T-cell (primary cell): ENCODE measurements at regions not wholly inside any gene's neighbourhood (a gene's known extent, or its start where the extent isn't known, plus 50 kb on each side); places are given as distances from the start of the nearest gene placed in this dataset.

ENCODE experiments used
- ATAC-seq, 4 experiments: fragments of 200-7000 bp in 3 of 4; fragments of 150-1000 bp in 1 of 4; cut with Tn5 transposase; replicated peaks in 1 of 4; 1 replicate in 3 of 4; 2 replicates in 1 of 4; pipeline ENCODE4 v1.10.0; 2021; ENCODE audit warnings: moderate library complexity in 3 of 4, mild to moderate bottlenecking in 2 of 4, moderate number of reproducible peaks in 1 of 4
- CTCF ChIA-PET, 2 donors: fragments of 300-600 bp; sonication (Branson Sonifier 250); formaldehyde crosslinking; loops; one replicate each; lab custom pipeline; 2022; ENCODE audit warnings: antibody characterized with exemption in 2 of 2; lab: Charles Lee
- POLR2A ChIA-PET, 2 donors: fragments of 300-600 bp; sonication (Branson Sonifier 250); formaldehyde crosslinking; loops; one replicate each; lab custom pipeline; 2022; ENCODE audit warnings: antibody characterized with exemption in 2 of 2; lab: Charles Lee
- DNase-seq, 35 experiments: peaks; one replicate each; pipeline versions ENCODE4 v3.0.0 to v3.0.0-alpha.2; 2013 to 2023
- H3K27ac ChIP-seq: one replicate; pipeline ENCODE4 v1.5.1; 2013; ENCODE audit warnings: low read length
- H3K27me3 ChIP-seq, 2 experiments: replicated peaks in 1 of 2; 1 replicate in 1 of 2; 2 replicates in 1 of 2; pipeline versions ENCODE4 v1.6.1 to v1.7.0; 2013; ENCODE audit warnings: low read length in 1 of 2, mixed read lengths in 1 of 2; ENCODE audit not compliant: control insufficient read depth in 2 of 2, insufficient read depth in 2 of 2; ENCODE audit errors: extremely low read depth in 1 of 2
- H3K36me3 ChIP-seq, 2 donors: 1 replicate in 1 of 2; 2 replicates in 1 of 2; pipeline versions ENCODE4 v1.6.1 to v1.7.0; 2013; ENCODE audit warnings: low read length in 1 of 2; ENCODE audit not compliant: control insufficient read depth in 2 of 2, insufficient read depth in 1 of 2; ENCODE audit errors: extremely low read depth in 1 of 2
- H3K4me1 ChIP-seq, 2 experiments: 1 replicate in 1 of 2; 2 replicates in 1 of 2; pipeline versions ENCODE4 v1.6.1 to v1.7.0; 2013; ENCODE audit warnings: low read length in 2 of 2, mixed read lengths in 1 of 2; ENCODE audit not compliant: insufficient read depth in 2 of 2, control insufficient read depth in 1 of 2; ENCODE audit errors: extremely low read depth in 1 of 2
- H3K4me3 ChIP-seq, 2 donors: 1 replicate in 1 of 2; 2 replicates in 1 of 2; pipeline versions ENCODE4 v1.5.1 to v1.7.0; 2013; ENCODE audit warnings: mild to moderate bottlenecking in 2 of 2, low read length in 1 of 2, moderate library complexity in 1 of 2; ENCODE audit not compliant: control insufficient read depth in 1 of 2; ENCODE audit errors: extremely low read depth in 1 of 2
- H3K9me3 ChIP-seq: 2 replicates; pipeline ENCODE4 v1.7.0; 2013
- H3K27ac Mint-ChIP-seq, 2 donors: one replicate each; pipeline ENCODE4 v1.8.0; 2020 to 2021; ENCODE audit warnings: mild to moderate bottlenecking in 2 of 2, mixed read lengths in 2 of 2
- H3K27me3 Mint-ChIP-seq, 2 donors: one replicate each; pipeline ENCODE4 v1.8.0; 2021 to 2022; ENCODE audit warnings: mixed read lengths in 2 of 2
- H3K36me3 Mint-ChIP-seq: one replicate; pipeline ENCODE4 v1.8.0; 2021; ENCODE audit warnings: mixed read lengths
- H3K4me1 Mint-ChIP-seq, 3 donors: one replicate each; pipeline ENCODE4 v1.8.0; 2020 to 2022; ENCODE audit warnings: mixed read lengths in 3 of 3, mild to moderate bottlenecking in 1 of 3
- H3K4me3 Mint-ChIP-seq, 3 donors: one replicate each; pipeline ENCODE4 v1.8.0; 2020 to 2022; ENCODE audit warnings: mild to moderate bottlenecking in 3 of 3, mixed read lengths in 3 of 3, moderate library complexity in 3 of 3
- H3K9me3 Mint-ChIP-seq, 3 donors: one replicate each; pipeline ENCODE4 v1.8.0; 2020 to 2022; ENCODE audit warnings: mixed read lengths in 3 of 3
- WGBS: methylation state at CpG from one replicate; pipeline ENCODE4 v1.1.5; 2013; ENCODE audit warnings: missing lambda C conversion rate; ENCODE audit not compliant: insufficient coverage; 5-methylcytosine and 5-hydroxymethylcytosine counted together

- Mint-ChIP-seq H3K36me3 (no peaks in the 10 kb centered on the region), H3K4me3 (no peak overlapping the region), H3K4me1 (no peaks in the 10 kb centered on the region), H3K27me3 (no peaks in the 10 kb centered on the region), H3K27ac (no peak overlapping the region), H3K9me3 (peaks cover 3 to 11% (median 5%) of the 10 kb centered on the region in 3 donors)
- DNase-seq (no peak), ATAC-seq (no peak)
- Histone ChIP-seq H3K27me3 (no peaks in the 10 kb centered on the region), H3K36me3 (no peaks in the 10 kb centered on the region), H3K4me3 (no peak overlapping the region), H3K9me3 (no peaks in the 10 kb centered on the region), H3K27ac (no peak overlapping the region), H3K4me1 (no peaks in the 10 kb centered on the region)
- 100% methylated on average over 1 of the region's 4 CpGs for WGBS
- POLR2A ChIA-PET: no interaction called here
- CTCF ChIA-PET: no interaction called here
Observed at GRCh38 chr10:53134050-53134449, 361.5 kb upstream of the MBL2 start.

- DNase-seq: no peak
- H3K27me3 ChIP-seq: no peaks in the 10 kb centered on the region
- no peak overlapping the region for H3K4me3 Mint-ChIP-seq
Observed at GRCh38 chr10:53130337-53130736, 357.8 kb upstream of the MBL2 start.

GRCh38 chr10:53127686-53128085 is 355.1 kb upstream of the MBL2 start:
- no CpG with 5 or more reads among the region's 4 CpGs for WGBS
- ChIA-PET POLR2A (no interaction called here), CTCF (no interaction called here)
- Histone ChIP-seq H3K4me3 (no peak overlapping the region), H3K27me3 (no peaks in the 10 kb centered on the region), H3K9me3 (no peaks in the 10 kb centered on the region), H3K4me1 (no peaks in the 10 kb centered on the region), H3K36me3 (no peaks in the 10 kb centered on the region), H3K27ac (no peak overlapping the region)
- Mint-ChIP-seq H3K27ac (no peak overlapping the region), H3K36me3 (no peaks in the 10 kb centered on the region), H3K9me3 (peaks cover 9 to 11% (median 10%) of the 10 kb centered on the region in 3 donors), H3K4me1 (no peaks in the 10 kb centered on the region), H3K27me3 (no peaks in the 10 kb centered on the region), H3K4me3 (no peak overlapping the region)
- DNase-seq: no peak
- no peak for ATAC-seq

More at GRCh38 chr10:53130337-53130736, 357.8 kb upstream of the MBL2 start:
- Histone ChIP-seq H3K36me3 (no peaks in the 10 kb centered on the region), H3K4me3 (no peak overlapping the region), H3K27ac (no peak overlapping the region), H3K9me3 (no peaks in the 10 kb centered on the region), H3K4me1 (no peaks in the 10 kb centered on the region)
- ChIA-PET CTCF (no interaction called here), POLR2A (no interaction called here)
- no peak for ATAC-seq
- Mint-ChIP-seq H3K27me3 (no peaks in the 10 kb centered on the region), H3K36me3 (no peaks in the 10 kb centered on the region), H3K27ac (no peak overlapping the region), H3K9me3 (peaks cover 10 to 12% (median 10%) of the 10 kb centered on the region in 3 donors), H3K4me1 (no peaks in the 10 kb centered on the region)

- Mint-ChIP-seq H3K4me1 (no peaks in the 10 kb centered on the region), H3K9me3 (peaks cover 12 to 19% (median 14%) of the 10 kb centered on the region in 3 donors), H3K27ac (no peak overlapping the region), H3K36me3 (no peaks in the 10 kb centered on the region), H3K4me3 (no peak overlapping the region), H3K27me3 (no peaks in the 10 kb centered on the region)
- WGBS: 75% methylated on average over 2 of the region's 4 CpGs
- no peak overlapping the region for H3K4me3 ChIP-seq
- DNase-seq: no peak
- H3K9me3 ChIP-seq: no peaks in the 10 kb centered on the region
- no peak overlapping the region for H3K27ac ChIP-seq
- H3K27me3 ChIP-seq: no peaks in the 10 kb centered on the region
- no peak for ATAC-seq
- CTCF ChIA-PET: no interaction called here
- no peaks in the 10 kb centered on the region for H3K4me1 ChIP-seq
- H3K36me3 ChIP-seq: no peaks in the 10 kb centered on the region
- POLR2A ChIA-PET: no interaction called here
Observed at GRCh38 chr10:53123311-53123710, 350.7 kb upstream of the MBL2 start.

- ATAC-seq (no peak), DNase-seq (no peak)
- H3K9me3 ChIP-seq: no peaks in the 10 kb centered on the region
- ChIA-PET POLR2A (no interaction called here), CTCF (no interaction called here)
- Mint-ChIP-seq H3K36me3 (no peaks in the 10 kb centered on the region), H3K27ac (no peak overlapping the region), H3K4me3 (no peak overlapping the region), H3K4me1 (no peaks in the 10 kb centered on the region), H3K9me3 (peaks cover 13 to 15% (median 14%) of the 10 kb centered on the region in 3 donors), H3K27me3 (no peaks in the 10 kb centered on the region)
- no peak overlapping the region for H3K27ac ChIP-seq
- no peak overlapping the region for H3K4me3 ChIP-seq
- no peaks in the 10 kb centered on the region for H3K27me3 ChIP-seq
- 86% methylated on average over 3 of the region's 4 CpGs for WGBS
- no peaks in the 10 kb centered on the region for H3K36me3 ChIP-seq
- H3K4me1 ChIP-seq: no peaks in the 10 kb centered on the region
Observed at GRCh38 chr10:53122281-53122680, 349.7 kb upstream of the MBL2 start.

- H3K27me3 Mint-ChIP-seq: no peaks in the 10 kb centered on the region
- CTCF ChIA-PET: no interaction called here
- Histone ChIP-seq H3K27me3 (no peaks in the 10 kb centered on the region), H3K27ac (no peak overlapping the region), H3K4me3 (no peak overlapping the region), H3K4me1 (no peaks in the 10 kb centered on the region), H3K36me3 (no peaks in the 10 kb centered on the region), H3K9me3 (no peaks in the 10 kb centered on the region)
- DNase-seq (no peak), ATAC-seq (no peak)
- no peaks in the 10 kb centered on the region for H3K36me3 Mint-ChIP-seq
- H3K27ac Mint-ChIP-seq: no peak overlapping the region
- no peak overlapping the region for H3K4me3 Mint-ChIP-seq
- WGBS: 60% methylated on average over 1 of the region's 2 CpGs
- H3K4me1 Mint-ChIP-seq: no peaks in the 10 kb centered on the region
- POLR2A ChIA-PET: no interaction called here
- peaks cover 10 to 38% (median 18%) of the 10 kb centered on the region in 3 donors for H3K9me3 Mint-ChIP-seq
Observed at GRCh38 chr10:53115660-53116059, 343.1 kb upstream of the MBL2 start.

- H3K27me3 Mint-ChIP-seq: no peaks in the 10 kb centered on the region
- Histone ChIP-seq H3K27me3 (no peaks in the 10 kb centered on the region), H3K4me3 (no peak overlapping the region), H3K27ac (no peak overlapping the region), H3K4me1 (no peaks in the 10 kb centered on the region), H3K9me3 (no peaks in the 10 kb centered on the region), H3K36me3 (no peaks in the 10 kb centered on the region)
- ATAC-seq: no peak
- POLR2A ChIA-PET: no interaction called here
- H3K4me3 Mint-ChIP-seq: no peak overlapping the region
- peak overlapping the region in 1 of 2 donors; percentile 9 for H3K27ac Mint-ChIP-seq
- 25% methylated on average over 5 of the region's 5 CpGs for WGBS
- CTCF ChIA-PET: no interaction called here
- no peaks in the 10 kb centered on the region for H3K4me1 Mint-ChIP-seq
- DNase-seq: peak in 4 of 35 experiments; percentile 0 to 1 (median 1)
- peaks cover 11 to 47% (median 19%) of the 10 kb centered on the region in 3 donors for H3K9me3 Mint-ChIP-seq
- H3K36me3 Mint-ChIP-seq: no peaks in the 10 kb centered on the region
Observed at GRCh38 chr10:53111529-53111928, 338.9 kb upstream of the MBL2 start.
